H1 (cell line): ENCODE measurements at regions not wholly inside any gene's neighbourhood (a gene's known extent, or its start where the extent isn't known, plus 50 kb on each side); places are given as distances from the start of the nearest gene placed in this dataset.

Experiments used
- CTCF ChIA-PET: fragments of 300-600 bp; sonication (Branson Sonifier 250); formaldehyde crosslinking; loops from one replicate; lab custom pipeline; 2021; ENCODE audit not compliant: partially characterized antibody; lab: Charles Lee
- POLR2A ChIA-PET: fragments of 300-600 bp; sonication (Branson Sonifier 250); formaldehyde crosslinking; loops from one replicate; lab custom pipeline; 2021; ENCODE audit warnings: inconsistent platforms; ENCODE audit not compliant: partially characterized antibody; lab: Charles Lee
- DNase-seq, 2 experiments: peaks; one replicate each; pipeline versions ENCODE4 v3.0.0 to v3.0.0-alpha.2; 2010 to 2022; ENCODE audit warnings: low spot score in 2 of 2, low read depth in 1 of 2, mixed read lengths in 1 of 2
- FAIRE-seq: peaks from 2 replicates; lab custom pipeline; 2011; peaks lifted over from hg19 to GRCh38; lab: Jason Lieb, UNC
- H2AFZ ChIP-seq: 2 replicates; pipeline ENCODE4 v1.8.1; 2012; ENCODE audit warnings: low read length, inconsistent platforms
- H2AK5ac ChIP-seq: 2 replicates; pipeline ENCODE4 v1.6.1; 2013; ENCODE audit warnings: low read depth, low read length
- H2BK120ac ChIP-seq: replicated peaks from 2 replicates; pipeline ENCODE3; 2013; ENCODE audit warnings: low read depth, low read length, inconsistent platforms
- H2BK12ac ChIP-seq: 2 replicates; pipeline ENCODE4 v1.6.1; 2013; ENCODE audit warnings: low read depth, low read length
- H2BK15ac ChIP-seq: 2 replicates; pipeline ENCODE4 v1.6.1; 2013; ENCODE audit warnings: low read length
- H2BK20ac ChIP-seq: 2 replicates; pipeline ENCODE4 v1.6.1; 2013; ENCODE audit warnings: low read length
- H2BK5ac ChIP-seq: 2 replicates; pipeline ENCODE4 v1.6.1; 2013; ENCODE audit warnings: low read depth, low read length
- H3K14ac ChIP-seq: 2 replicates; pipeline ENCODE4 v1.6.1; 2013; ENCODE audit warnings: inconsistent platforms; ENCODE audit not compliant: insufficient read length
- H3K18ac ChIP-seq: 2 replicates; pipeline ENCODE4 v1.6.1; 2013; ENCODE audit warnings: low read length; ENCODE audit errors: extremely low read depth
- H3K23ac ChIP-seq: 2 replicates; pipeline ENCODE4 v1.6.1; 2013; ENCODE audit warnings: inconsistent platforms; ENCODE audit not compliant: insufficient read length
- H3K23me2 ChIP-seq: 2 replicates; pipeline ENCODE4 v1.6.1; 2013; ENCODE audit warnings: low read depth, low read length
- H3K27ac ChIP-seq: 2 replicates; pipeline ENCODE4 v1.6.1; 2011; ENCODE audit warnings: low read depth, low read length, inconsistent platforms
- H3K27me3 ChIP-seq, 4 experiments: replicated peaks in 1 of 4; 1 replicate in 1 of 4; 2 replicates in 3 of 4; pipeline versions ENCODE4 v1.6.1 to v1.8.1; 2011 to 2013; ENCODE audit warnings: low read length in 3 of 4, mild to moderate bottlenecking in 3 of 4, inconsistent platforms in 2 of 4, mixed read lengths in 2 of 4, moderate library complexity in 1 of 4; ENCODE audit not compliant: control insufficient read depth in 3 of 4, insufficient read depth in 3 of 4; ENCODE audit errors: extremely low read depth in 1 of 4
- H3K36me3 ChIP-seq, 4 experiments: 2 replicates each; pipeline versions ENCODE4 v1.6.1 to v1.8.1; 2011 to 2013; ENCODE audit warnings: mild to moderate bottlenecking in 4 of 4, low read length in 3 of 4, moderate library complexity in 2 of 4, control low read depth in 1 of 4, inconsistent platforms in 1 of 4; ENCODE audit not compliant: insufficient read depth in 4 of 4, control insufficient read depth in 2 of 4
- H3K4ac ChIP-seq: replicated peaks from 2 replicates; pipeline ENCODE3; 2013; ENCODE audit warnings: low read length, low read depth, mixed read lengths, inconsistent platforms; ENCODE audit not compliant: insufficient read length
- H3K4me1 ChIP-seq, 4 experiments: replicated peaks in 1 of 4; 1 replicate in 1 of 4; 2 replicates in 3 of 4; pipeline versions ENCODE4 v1.6.1 to v1.8.1; 2011 to 2013; ENCODE audit warnings: low read length in 3 of 4, inconsistent platforms in 2 of 4, mixed read lengths in 1 of 4; ENCODE audit not compliant: insufficient read depth in 4 of 4, control insufficient read depth in 3 of 4
- H3K4me2 ChIP-seq, 2 experiments: 2 replicates each; pipeline versions ENCODE4 v1.6.1 to v1.8.1; 2011 to 2013; ENCODE audit warnings: low read depth in 2 of 2, low read length in 2 of 2, control low read depth in 1 of 2, inconsistent platforms in 1 of 2, mild to moderate bottlenecking in 1 of 2; ENCODE audit not compliant: insufficient read depth in 1 of 2
- H3K4me3 ChIP-seq, 4 experiments: fragments of 200-600, 300-600 bp in 1 of 4; sonication (generic), shearing (Covaris generic), sonication (Bioruptor Twin) in 1 of 4; 2 replicates each; pipeline versions ENCODE4 v1.5.1 to v1.8.1; 2011 to 2016; ENCODE audit warnings: low read length in 4 of 4, low read depth in 3 of 4, control low read depth in 2 of 4, inconsistent platforms in 2 of 4, mild to moderate bottlenecking in 2 of 4, mixed read lengths in 1 of 4, moderate library complexity in 1 of 4; ENCODE audit not compliant: insufficient read depth in 2 of 4; ENCODE audit errors: extremely low read depth in 1 of 4
- H3K56ac ChIP-seq: replicated peaks from 2 replicates; pipeline ENCODE3; 2013; ENCODE audit warnings: low read depth, mild to moderate bottlenecking, mixed read lengths, low read length, inconsistent platforms; ENCODE audit not compliant: insufficient read length
- H3K79me1 ChIP-seq: 2 replicates; pipeline ENCODE4 v1.6.1; 2013; ENCODE audit warnings: low read depth, low read length, control low read depth
- H3K79me2 ChIP-seq, 2 experiments: 2 replicates each; pipeline versions ENCODE4 v1.6.1 to v1.8.1; 2012 to 2013; ENCODE audit warnings: low read length in 2 of 2, mild to moderate bottlenecking in 2 of 2, inconsistent platforms in 1 of 2; ENCODE audit not compliant: insufficient read depth in 2 of 2, control insufficient read depth in 1 of 2
- H3K9ac ChIP-seq, 4 experiments: replicated peaks in 1 of 4; 1 replicate in 1 of 4; 2 replicates in 3 of 4; pipeline versions ENCODE4 v1.6.1 to v1.8.1; 2011 to 2013; ENCODE audit warnings: low read depth in 3 of 4, low read length in 3 of 4, control low read depth in 2 of 4, mild to moderate bottlenecking in 2 of 4, moderate library complexity in 2 of 4, inconsistent platforms in 1 of 4; ENCODE audit errors: extremely low read depth in 1 of 4
- H3K9me3 ChIP-seq, 2 experiments: 2 replicates each; pipeline versions ENCODE4 v1.6.1 to v1.8.1; 2012 to 2013; ENCODE audit warnings: mild to moderate bottlenecking in 2 of 2, moderate library complexity in 2 of 2, control low read depth in 1 of 2, inconsistent platforms in 1 of 2, low read depth in 1 of 2, low read length in 1 of 2, mixed read lengths in 1 of 2; ENCODE audit not compliant: insufficient read depth in 2 of 2
- H4K20me1 ChIP-seq, 2 experiments: replicated peaks in 1 of 2; 2 replicates each; pipeline versions ENCODE3 to v1.8.1; 2011 to 2013; ENCODE audit warnings: inconsistent platforms in 2 of 2, low read length in 2 of 2, mild to moderate bottlenecking in 1 of 2; ENCODE audit not compliant: insufficient read depth in 2 of 2, control insufficient read depth in 1 of 2
- H4K5ac ChIP-seq: 2 replicates; pipeline ENCODE4 v1.6.1; 2013; ENCODE audit warnings: low read length, low read depth, mixed read lengths, inconsistent platforms; ENCODE audit not compliant: insufficient read length
- H4K8ac ChIP-seq: 2 replicates; pipeline ENCODE4 v1.8.0; 2013; ENCODE audit warnings: mild to moderate bottlenecking, moderate library complexity, low read length, inconsistent platforms; ENCODE audit not compliant: insufficient read depth; ENCODE audit errors: extremely low read depth
- H4K91ac ChIP-seq: replicated peaks from 2 replicates; pipeline ENCODE3; 2013; ENCODE audit warnings: low read length, mixed read lengths, inconsistent platforms; ENCODE audit not compliant: insufficient read length
- CEBPB ChIP-seq: IDR thresholded peaks from 2 replicates; pipeline ENCODE4 v1.6.1; 2012; ENCODE audit warnings: low read depth, low read length
- POU5F1 ChIP-seq: IDR thresholded peaks from 2 replicates; pipeline ENCODE4 v1.6.1; 2011; ENCODE audit warnings: low read depth, mild to moderate bottlenecking, low read length, moderate library complexity
- WGBS, 2 experiments: shearing (Covaris generic) in 1 of 2; methylation state at CpG; one replicate each; pipeline versions ENCODE4 v1.1.6 to v1.1.7; 2013 to 2015; ENCODE audit warnings: low lambda C conversion rate in 2 of 2, mixed read lengths in 2 of 2, inconsistent platforms in 1 of 2, low coverage in 1 of 2, missing lambda C conversion rate in 1 of 2; ENCODE audit not compliant: insufficient replicate concordance in 2 of 2, insufficient coverage in 1 of 2, insufficient read length in 1 of 2; ENCODE audit errors: extremely low coverage in 1 of 2, missing lambda C conversion rate in 1 of 2; 5-methylcytosine and 5-hydroxymethylcytosine counted together

GRCh38 chr3:86381247-86381646 lies 609.7 kb downstream of the VGLL3 start:
- no peak for FAIRE-seq
- WGBS, 2 experiments: 53% methylated on average over 2 of the region's 2 CpGs; no CpG with 5 or more reads in 1 of the 2 experiments

More at GRCh38 chr3:86381247-86381646, 609.7 kb downstream of the VGLL3 start:
- Histone ChIP-seq H3K4me2 (no peak overlapping the region), H3K79me1 (no peaks in the 10 kb centered on the region), H3K18ac (no peak overlapping the region), H3K23ac (no peak overlapping the region), H3K4me3 (peak overlapping the region in 1 of 4 experiments; percentile 4; a peak in 1 of 8 replicates), H3K36me3 (no peaks in the 10 kb centered on the region), H3K14ac (no peak overlapping the region), H2AFZ (no peak overlapping the region), H2BK12ac (no peak overlapping the region), H3K27me3 (peaks cover 0 to 2% (median 0%) of the 10 kb centered on the region in 4 experiments; a peak in 1 of 7 replicates), H2BK15ac (no peak overlapping the region), H4K8ac (no peak overlapping the region), H2BK5ac (no peak overlapping the region), H3K4me1 (peaks cover 0 to 12% (median under 1%) of the 10 kb centered on the region in 4 experiments; a peak in 1 of 7 replicates), H2BK20ac (no peak overlapping the region), H3K23me2 (no peaks in the 10 kb centered on the region), H4K5ac (no peak overlapping the region), H4K20me1 (no peaks in the 10 kb centered on the region), H3K9ac (no peak overlapping the region), H3K27ac (no peak overlapping the region), H3K9me3 (0 out of 4 replicates have a peak, but pooled peaks cover 0 to 2% of the 10 kb centered on the region in 2 experiments), H2BK120ac (no peak overlapping the region), H4K91ac (no peak overlapping the region), H2AK5ac (no peak overlapping the region), H3K79me2 (no peaks in the 10 kb centered on the region), H3K56ac (no peak overlapping the region), H3K4ac (no peak overlapping the region)
- CTCF ChIA-PET: no interaction called here
- no peak for DNase-seq
- TF ChIP-seq POU5F1 (0 out of 2 replicates have a peak, but pooled peaks have one; percentile 21), CEBPB (no peak)
- POLR2A ChIA-PET: no interaction called here
